HG02763 (cell line): ENCODE measurements at regions not wholly inside any gene's neighbourhood (a gene's known extent, or its start where the extent isn't known, plus 50 kb on each side); places are given as distances from the start of the nearest gene placed in this dataset.
"Not testable (repeated sequence)": the region's sequence is repeated elsewhere in the genome, so short reads cannot be mapped to it uniquely, and the experiment has no call there.

Experiments
- ATAC-seq: cut with Tn5 transposase; IDR thresholded peaks from one replicate; pipeline ENCODE4 v1.9.1; 2021; ENCODE audit warnings: mild to moderate bottlenecking, moderate library complexity; ENCODE audit not compliant: unreplicated experiment

DNA sequence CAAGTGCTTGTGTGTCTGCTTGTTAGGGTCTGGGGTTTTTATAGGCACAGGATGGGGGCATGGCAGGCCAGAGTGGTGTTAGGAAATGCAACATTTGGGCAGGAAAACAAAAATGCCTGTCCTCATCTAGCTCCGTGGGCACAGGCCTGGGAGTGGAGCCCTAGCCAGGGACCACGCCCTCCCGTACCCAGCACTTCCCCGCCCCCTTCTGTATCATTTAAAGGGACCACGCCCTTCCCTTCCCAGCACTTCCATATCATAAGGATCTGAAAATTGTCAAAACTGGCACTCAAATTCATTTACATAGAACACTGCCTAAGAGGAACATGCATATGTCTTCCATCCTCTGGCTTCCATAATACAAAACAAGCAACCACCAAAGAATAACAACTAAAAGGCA lies 185.8 kb downstream of the B3GLCT start:
- no peak for ATAC-seq

DNA sequence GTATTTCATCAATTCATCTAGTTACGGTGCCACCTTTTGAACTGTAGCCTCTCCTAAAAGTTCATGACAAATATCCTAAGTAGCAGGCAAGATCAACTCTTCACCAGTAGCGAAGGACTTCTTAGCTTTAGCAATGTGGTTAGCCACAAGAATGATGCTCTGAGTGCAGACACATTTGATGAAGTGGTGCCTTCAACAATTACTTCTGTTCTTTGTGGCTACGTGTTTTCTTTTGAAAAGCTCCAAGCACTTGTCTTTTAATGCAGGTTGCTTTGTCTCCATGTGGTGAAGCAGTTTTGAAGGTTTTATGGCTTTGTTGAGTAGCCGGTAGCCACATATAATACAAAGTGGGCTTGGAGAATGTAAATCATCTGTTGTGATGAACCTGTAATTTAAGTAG lies 194.7 kb downstream of the B3GLCT start:
- ATAC-seq, result no peak

DNA sequence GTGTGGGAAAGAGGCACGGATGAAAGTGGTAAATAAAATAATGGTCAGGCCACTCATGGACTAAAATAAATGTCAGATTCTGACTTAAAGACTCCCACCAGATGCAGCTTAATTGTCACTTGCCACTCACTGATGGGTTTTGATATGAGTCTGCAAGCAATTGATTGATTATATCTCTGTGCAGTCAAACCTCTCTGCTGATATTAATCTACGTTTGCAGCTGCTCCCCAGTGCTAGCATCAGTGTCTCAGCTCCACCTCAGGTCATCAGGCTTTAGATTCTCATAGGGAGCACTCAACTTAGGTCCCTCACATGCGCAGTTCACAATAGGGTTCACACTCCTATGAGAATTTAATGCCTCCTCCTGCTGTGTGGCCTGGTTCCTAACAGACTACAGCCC lies 195.3 kb downstream of the B3GLCT start:
- ATAC-seq, result no peak

DNA sequence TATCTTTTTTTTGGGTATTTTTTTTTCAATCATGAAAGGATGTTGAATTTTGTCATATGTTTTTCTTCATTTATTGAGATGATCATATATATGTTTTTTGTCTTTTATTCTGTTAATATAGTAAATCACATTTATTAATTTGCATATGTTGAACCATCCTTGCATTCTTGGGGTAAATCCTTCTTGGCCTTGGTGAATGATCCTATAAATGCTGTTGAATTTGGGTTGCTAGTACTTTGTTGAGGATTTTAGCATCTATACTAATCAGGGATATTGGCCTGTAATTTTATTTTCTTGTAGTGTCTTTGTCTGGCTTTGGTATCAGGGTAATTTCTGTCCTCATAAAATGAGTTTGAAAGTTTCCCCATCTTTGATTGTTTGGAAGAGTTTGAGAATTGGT lies 199.9 kb downstream of the B3GLCT start:
- no peak for ATAC-seq

DNA sequence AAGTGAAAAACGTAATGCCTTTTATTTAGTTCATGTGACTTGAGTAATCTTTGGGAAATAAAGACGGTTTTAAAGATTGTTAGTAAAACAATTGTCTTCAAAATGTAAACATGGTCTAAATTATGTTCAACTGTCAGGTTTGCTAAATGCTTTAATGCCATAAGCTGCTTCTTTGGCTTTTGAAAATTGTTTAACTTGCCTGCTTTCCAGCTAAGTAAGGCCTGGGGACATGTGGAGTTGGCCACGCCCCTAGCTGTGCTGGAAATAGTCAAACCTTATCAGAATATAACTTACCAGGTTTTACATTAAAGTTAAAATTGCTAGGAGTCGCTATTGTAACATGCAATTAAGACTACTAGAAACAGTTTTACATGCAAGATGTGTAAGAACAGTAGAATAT lies 203.9 kb downstream of the B3GLCT start:
- ATAC-seq, result not testable (repeated sequence)

DNA sequence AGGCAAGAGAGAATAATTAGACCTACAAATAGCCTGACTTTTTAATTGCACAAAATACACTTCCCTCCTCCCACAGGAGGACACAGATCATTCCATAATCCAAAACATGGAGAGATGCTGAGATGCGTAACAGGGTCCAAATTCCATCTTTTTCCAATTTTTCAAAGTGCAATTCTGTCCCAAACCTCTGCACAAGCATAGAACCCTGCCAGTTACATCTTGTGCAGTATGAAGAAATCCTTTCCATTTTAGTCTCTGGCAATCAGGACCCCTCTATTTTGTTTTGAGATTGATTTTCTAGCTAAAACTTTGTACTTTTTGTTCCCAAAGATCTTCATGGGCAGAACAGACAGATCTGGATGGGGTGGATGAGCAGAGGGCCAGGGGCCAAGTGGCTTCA lies 209.2 kb downstream of the B3GLCT start:
- no peak for ATAC-seq

DNA sequence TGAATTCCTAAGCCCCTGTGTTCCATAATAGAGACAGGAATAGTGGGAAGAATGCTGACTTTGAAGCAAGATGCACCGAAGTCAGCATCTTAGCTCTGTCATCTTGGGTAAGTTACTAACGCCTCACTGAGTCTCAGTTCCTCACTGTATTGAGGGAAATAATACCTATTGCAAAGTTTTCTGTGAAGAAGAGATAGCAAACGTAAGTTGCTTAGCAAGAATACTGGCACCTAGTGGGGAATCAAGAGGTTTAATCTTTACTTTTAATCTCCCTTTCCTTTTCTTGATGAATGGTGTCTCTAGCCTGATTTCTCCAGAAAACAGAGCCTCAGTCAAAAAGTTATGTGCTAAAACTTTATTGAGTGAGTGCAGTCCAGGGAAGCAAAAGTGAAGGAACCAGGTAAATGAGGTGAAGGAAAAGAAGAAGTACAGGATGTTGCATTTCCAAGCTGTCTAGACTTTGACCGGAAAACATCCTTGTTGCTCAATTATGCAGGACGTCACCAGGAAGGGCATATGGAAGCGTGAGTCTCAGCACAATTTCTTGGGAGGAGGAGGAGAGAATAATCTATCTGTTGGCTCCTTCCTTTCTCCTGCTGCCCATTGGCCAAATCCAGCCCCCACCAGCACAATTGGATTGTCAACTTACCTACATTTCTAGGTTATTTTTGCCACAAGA lies 210.0 kb downstream of the B3GLCT start:
- no peak for ATAC-seq

DNA sequence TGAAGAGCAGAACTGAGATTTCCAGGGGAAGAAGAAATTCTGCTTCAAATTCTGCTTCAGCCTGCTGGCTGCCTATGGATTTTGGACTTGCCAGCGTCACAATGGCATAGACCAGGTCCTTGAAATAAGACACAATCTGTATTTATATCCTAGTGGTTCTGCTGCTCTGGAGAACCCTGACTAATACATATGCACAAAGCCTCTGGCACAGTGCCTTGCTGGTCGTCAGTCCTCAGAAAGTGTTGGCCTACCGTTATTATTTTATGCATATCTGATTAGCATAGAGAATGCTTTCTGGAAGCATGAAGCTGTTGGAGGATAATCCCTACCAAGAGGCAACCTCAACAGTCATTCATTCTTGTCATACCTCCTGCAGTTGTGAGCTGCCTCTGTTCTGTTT lies 213.7 kb downstream of the B3GLCT start:
- no peak for ATAC-seq

DNA sequence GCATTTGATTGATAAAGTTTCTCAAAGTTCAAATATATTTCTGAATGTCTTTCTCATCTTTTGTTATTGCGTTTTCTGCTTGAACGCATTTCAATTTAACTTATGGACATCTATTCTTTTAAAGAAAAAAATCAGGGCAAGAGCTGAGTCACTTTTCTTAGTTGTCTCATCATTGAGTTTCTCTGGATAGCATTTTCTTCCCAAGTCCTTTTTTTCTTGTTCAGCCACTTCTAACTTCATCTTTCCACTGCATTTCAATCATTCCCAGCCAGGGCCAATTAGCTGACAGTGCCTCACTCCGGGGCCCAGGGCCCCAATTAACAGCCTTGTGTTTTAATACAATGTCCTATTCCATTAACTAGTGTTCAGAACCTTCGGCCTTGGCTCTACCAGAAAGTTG lies 216.3 kb downstream of the B3GLCT start:
- no peak for ATAC-seq

DNA sequence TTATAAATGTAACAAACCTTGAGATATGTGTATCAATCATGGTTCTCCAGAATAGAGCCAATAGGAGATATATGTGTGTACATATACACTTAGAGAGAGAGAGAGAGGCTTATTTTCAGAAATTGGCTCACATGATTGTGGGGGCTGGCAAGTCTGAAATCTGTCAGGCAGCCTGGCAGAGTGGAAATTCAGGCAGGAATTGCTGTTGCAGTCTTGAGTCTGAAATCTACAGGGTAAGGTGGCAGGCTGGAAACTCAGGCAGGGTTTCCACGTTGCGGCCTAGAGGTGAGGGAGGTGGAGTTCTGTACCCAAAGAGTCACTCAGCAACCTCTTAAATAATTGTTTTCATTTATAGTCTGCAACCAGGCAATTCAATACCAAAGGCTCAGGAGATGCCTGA lies 218.4 kb downstream of the B3GLCT start:
- ATAC-seq, result no peak

DNA sequence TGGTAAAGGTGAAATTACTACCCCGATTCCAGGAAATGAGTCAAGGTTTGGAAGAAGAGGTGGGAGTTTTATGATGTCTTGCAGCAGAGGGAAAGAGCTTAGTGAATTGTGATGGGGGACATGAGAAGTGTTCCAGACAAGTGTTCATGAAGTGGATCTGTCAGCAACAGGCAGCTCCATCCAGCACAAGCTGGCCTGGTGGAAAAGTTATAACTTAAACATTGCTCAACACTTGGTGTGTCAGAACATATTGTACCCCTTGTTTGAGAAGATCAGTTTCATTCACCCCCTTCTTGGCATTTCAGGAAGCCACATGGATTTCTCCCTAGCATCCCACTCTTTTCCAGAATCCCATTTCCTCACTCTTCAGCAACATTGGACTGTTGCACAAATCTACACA lies 222.0 kb downstream of the B3GLCT start:
- no peak for ATAC-seq

DNA sequence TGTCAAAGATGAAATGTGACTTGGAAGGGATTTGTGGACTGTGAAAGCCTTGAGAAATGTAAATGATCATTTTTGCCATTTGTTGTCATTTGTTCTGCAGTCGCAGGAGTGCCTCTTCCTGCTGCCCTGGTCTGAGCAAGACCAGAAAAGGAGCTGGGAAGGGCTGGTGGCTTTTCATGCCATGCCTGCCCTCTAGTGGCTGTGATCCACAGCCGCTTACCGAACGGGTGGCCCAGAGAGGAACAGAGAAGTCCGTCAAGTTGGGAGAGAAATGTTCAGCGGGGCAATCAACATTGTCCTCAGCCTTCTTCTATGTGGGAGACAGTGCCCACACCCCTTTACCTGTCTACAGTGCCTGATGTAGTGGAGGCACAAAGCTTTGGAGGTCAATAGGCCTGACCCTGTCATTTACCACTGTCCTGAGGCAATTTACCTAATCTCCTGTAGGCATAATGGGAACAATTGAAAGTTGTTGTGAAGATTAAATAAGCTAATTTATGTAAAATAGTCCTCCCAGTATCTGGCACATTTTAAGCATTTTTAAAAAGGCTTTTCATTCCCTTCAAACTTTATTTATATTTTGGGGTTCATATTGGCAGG lies 224.5 kb downstream of the B3GLCT start:
- peak; percentile 97 for ATAC-seq

DNA sequence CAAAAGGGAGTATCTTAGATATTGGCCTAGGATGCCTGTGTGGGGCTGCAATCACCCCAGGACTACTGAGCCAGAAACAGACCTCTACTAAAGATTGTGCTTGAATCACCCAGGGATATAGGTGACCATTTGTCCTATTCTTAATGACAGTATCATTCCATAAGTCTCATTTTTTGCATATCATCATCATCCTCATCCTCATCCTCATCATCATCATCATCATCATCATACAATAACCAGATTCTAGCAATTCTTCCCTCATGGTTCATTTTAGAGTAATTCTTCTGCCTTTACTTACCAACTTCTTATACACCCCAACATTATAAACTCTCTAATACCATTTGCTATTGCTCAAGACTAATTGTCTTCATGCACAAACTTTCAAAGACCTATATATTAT lies 226.6 kb downstream of the B3GLCT start:
- ATAC-seq, result no peak

DNA sequence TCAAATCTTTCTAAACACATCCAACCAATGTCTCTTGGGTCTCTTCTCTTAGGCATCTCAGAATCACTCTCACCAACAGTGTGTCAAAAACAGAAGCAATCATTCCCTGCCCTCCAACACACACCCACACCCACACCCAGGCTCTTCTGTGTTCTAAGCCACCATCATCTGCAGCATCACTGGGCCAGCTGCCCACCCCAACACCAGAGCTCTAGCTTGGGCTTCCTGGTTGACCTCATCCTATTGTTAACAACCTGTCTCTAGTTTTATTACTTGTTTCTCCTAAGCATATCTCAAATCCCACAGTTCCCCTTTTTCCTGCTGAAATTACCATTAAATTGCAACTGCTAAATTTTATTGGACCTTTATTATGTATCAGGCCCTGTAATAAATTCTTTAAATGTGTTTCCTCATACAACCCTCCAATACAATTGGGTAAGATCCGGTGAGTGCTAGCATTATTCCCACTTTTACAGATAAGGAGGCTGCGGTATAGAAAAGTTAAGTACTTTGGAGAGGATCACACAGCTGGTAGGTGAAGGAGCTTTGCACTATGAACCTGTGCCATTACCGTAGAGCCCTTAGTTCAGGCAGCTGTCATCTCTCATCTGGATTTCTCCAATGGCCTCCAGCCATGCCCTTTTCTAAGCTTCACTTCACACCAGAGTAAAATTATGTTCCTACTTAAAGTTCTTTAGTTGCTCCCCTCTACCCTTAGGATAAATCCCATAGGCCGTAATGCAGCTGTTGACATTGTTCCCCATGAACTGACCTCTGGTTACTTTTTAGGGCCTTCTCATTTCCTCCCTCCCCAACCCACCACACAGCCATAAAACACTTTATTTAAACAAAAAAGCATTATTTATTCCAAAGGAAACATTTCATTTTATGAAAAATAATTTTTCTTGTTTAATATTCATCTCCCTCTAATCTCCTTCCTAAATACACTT lies 227.7 kb downstream of the B3GLCT start:
- no peak for ATAC-seq

DNA sequence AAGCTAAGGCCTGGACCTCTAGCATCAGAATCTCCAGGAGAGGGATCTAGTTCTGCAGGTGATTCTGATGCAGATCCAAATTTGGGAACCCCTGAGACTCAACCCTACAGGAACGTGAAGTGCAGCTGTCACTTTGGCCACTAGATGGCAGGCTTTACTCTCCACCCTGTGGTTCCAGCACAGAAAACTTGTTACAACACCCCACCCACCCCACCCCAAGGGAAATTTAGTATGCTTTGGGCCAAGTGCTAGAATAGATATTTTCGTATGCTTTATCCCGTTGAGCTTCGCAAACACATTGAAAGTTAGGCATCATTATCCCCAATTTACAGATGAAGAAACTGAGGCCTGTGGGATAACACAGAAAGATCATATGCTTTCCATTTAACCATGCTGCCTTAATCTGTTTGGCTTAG lies 232.0 kb downstream of the B3GLCT start:
- peak; percentile 67 for ATAC-seq

DNA sequence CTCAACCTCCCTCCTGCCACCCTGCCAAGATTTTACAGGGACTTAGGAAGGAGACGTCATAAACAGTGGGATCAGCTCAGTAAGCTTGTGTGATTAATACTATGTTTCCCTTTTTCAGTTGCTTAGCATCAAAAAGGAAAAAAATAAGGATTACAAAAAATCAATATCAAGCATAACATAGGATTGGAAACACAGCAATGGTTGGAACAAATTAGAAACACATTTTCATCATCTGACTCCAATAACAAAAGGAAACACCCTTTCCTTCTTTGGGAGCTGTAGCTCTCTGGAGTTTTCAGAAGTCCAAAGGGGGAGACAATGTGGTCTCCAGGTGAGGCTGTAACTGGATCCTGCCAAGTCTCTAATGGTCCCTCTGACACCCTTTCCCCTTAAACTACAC lies 233.4 kb downstream of the B3GLCT start:
- ATAC-seq, result no peak

DNA sequence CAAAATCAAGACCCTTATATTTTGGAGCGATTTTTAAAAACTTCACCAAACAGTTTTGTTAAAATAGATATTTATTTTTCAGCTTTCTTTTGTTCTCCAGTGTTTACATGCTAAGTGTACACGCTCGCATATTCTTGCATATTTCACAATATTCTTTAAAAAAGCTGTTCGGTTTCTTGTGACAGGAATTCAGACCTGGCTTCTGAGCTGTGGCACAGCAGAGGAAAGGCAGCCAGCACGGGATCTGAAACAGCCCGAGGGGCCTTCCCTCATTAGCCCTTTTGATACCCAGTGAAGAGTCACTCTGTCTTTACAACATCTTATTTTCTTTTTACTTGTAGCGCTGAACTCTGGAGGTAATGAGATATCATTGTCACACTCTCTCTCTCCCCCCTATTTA lies 234.0 kb downstream of the B3GLCT start:
- no peak for ATAC-seq

DNA sequence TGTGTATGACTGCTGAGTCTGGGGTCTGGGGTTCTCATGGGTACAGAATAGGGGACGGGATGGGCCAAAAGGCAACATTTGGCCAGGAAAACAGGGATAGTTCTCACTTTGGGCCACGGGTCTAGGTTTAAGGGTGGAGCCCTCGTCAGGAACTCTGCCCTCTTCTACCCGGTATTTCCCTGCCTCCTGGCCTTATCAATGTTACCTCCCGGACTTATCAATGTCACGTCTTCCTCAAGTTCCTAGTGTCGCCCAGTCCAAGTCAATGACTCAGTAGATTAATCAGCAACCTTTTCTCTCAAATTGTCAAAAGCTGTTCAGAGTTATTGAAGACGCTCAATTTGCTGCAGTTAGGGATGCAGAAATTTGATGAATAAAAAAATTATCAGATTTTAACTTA lies 234.8 kb downstream of the B3GLCT start:
- no peak for ATAC-seq

DNA sequence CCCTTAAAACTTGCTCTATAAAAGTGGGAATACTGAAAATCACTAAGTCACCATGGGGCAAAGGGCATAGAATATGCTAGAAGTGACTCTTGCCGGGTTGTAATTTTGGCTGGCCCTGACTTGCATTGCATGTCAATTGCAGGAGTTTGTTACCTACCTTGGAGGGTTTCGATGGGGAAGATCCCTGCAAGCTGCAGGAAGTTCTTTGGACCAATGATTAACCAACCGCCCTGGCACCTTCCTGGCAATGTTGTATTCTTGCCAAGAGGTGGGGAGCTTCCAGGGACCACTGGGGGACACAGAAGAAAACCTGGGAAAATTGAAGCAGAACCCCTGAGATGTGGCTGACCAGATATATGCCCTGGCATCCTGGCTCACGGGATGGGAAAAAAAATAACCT lies 235.8 kb downstream of the B3GLCT start:
- no peak for ATAC-seq

DNA sequence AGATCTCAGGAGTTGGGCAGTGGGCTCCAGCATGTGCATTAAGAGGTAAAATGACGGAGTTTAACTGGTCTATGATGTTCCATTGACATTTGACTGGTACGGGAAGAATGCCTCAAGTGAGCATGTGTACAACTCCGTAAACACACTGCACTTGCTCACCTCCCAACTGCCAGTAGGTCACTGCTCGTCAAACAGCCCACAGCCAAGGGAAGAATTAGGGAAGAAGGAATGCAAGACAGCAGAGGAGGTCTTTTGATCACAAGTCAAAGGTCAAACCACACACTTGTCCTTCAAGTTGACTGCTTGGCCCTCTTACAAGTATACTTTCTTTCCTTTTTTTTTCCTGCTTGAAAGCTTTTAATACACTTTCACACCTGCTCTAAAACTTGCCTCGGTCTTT lies 236.7 kb downstream of the B3GLCT start:
- no peak for ATAC-seq

DNA sequence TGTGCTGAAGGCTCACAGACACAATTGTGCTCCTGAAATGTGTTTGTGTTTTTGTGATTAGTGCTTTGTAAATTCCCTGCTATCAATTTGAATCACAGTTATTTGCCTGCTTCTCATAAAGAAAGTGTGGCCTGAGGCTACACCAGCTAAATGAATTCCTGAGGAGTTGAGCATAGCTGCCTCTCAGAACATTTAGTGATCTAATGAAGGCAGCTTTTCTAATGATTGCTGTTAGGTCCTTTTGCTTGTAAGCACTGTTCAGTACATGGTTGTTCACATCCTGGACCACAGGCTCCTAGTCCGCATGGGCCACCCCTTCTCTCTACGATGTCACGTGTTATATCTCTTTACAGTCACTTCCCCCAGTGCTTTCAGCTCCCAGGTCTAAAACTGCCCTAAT lies 238.2 kb downstream of the B3GLCT start:
- no peak for ATAC-seq

DNA sequence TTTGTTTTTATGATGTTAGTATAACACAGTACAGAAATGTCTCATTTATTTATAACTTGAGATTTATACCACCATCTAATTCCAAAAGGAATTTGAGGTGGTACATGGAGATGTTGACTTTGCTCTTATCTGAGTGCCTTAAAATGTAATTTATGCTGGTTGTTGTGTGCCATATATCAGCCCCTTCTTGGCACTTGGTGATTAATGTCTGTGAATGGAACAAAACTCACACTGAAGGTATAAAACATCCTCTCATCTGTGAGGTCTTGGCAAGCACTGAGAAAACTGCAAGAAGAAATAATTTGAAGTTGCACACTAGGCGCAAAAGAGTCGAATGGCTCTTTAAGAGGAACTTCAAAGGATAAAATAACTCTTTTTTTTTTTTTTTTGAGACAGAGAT lies 240.4 kb downstream of the B3GLCT start:
- ATAC-seq, result no peak
